ENCODE measurements at regions not wholly inside any gene's neighbourhood (a gene's known extent, or its start where the extent isn't known, plus 50 kb on each side); places are given as distances from the start of the nearest gene placed in this dataset.
A peak's percentile ranks its signal among the peaks of the same experiment; 100 is the strongest.
"Not testable (repeated sequence)": the region's sequence is repeated elsewhere in the genome, so short reads cannot be mapped to it uniquely, and the experiment has no call there.

DNA sequence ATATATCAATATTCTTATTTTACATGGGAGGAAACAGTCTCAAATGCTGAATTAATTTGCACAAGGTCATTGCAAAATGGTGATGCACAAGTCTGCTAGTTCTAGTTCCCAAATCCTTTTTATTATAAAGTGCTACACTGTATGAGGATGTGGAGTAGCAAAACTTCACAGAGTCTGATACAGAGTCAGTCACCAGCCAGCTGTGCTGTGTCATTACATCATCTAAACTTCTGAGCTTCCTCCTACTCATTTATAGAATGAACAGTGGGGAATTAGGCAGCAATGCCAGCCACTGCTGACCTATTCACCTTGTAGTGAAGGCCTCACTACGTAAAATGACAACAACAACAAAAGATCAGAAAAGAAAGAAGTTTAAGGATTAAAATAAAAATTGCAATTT lies 357.8 kb downstream of the TMEM167A start:
- DNase-seq (ENCODE audit: low read depth): no peak
- TF ChIP-seq, protein P1, sequence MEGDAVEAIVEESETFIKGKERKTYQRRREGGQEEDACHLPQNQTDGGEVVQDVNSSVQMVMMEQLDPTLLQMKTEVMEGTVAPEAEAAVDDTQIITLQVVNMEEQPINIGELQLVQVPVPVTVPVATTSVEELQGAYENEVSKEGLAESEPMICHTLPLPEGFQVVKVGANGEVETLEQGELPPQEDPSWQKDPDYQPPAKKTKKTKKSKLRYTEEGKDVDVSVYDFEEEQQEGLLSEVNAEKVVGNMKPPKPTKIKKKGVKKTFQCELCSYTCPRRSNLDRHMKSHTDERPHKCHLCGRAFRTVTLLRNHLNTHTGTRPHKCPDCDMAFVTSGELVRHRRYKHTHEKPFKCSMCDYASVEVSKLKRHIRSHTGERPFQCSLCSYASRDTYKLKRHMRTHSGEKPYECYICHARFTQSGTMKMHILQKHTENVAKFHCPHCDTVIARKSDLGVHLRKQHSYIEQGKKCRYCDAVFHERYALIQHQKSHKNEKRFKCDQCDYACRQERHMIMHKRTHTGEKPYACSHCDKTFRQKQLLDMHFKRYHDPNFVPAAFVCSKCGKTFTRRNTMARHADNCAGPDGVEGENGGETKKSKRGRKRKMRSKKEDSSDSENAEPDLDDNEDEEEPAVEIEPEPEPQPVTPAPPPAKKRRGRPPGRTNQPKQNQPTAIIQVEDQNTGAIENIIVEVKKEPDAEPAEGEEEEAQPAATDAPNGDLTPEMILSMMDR (conservative IDR thresholded peaks at IDR 0.05; ENCODE audit: low read depth, low read length): no peak
- H3K4me3 ChIP-seq (ENCODE audit: low read length): no peak overlapping the region

DNA sequence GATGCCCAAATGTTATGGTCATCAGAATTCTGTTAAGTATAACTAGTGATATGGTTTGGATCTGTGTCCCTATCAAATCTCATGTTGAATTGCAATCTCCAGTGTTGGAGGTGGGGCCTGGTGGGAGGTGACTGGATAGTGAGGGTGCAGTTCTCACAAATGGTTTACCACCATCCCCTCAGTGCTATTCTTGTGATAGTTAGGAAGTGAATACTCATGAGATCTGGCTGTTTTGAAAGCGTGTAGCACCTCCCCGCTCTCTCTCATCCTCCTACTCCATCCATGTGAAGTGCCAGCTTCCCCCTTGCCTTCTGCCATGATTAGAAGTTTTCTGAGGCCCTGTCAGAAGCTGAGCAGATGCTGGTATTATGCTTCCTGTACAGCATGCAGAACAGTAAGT lies 359.5 kb downstream of the TMEM167A start:
- TF ChIP-seq, protein P1 (conservative IDR thresholded peaks at IDR 0.05; ENCODE audit: low read depth, low read length): no peak
- DNase-seq (ENCODE audit: low read depth): no peak
- H3K4me3 ChIP-seq (ENCODE audit: low read length): no peak overlapping the region

DNA sequence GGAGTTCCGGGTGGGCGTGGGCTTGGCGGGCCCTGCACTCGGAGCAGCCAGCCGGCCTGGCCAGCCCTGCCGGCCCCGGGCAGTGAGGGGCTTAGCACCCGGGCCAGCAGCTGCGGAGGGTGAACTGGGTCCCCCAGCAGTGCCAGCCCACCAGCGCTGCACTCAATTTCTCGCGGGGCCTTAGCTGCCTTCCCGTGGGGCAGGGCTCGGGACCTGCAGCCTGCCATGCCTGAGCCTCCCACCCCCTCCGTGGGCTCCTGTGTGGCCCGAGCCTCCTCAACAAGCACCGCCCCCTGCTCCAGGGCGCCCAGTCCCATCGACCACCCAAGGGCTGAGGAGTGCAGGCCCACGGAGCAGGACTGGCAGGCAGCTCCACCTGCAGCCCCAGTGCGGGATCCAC lies 362.5 kb downstream of the TMEM167A start:
- not testable (repeated sequence) for DNase-seq (ENCODE audit: low read depth)

DNA sequence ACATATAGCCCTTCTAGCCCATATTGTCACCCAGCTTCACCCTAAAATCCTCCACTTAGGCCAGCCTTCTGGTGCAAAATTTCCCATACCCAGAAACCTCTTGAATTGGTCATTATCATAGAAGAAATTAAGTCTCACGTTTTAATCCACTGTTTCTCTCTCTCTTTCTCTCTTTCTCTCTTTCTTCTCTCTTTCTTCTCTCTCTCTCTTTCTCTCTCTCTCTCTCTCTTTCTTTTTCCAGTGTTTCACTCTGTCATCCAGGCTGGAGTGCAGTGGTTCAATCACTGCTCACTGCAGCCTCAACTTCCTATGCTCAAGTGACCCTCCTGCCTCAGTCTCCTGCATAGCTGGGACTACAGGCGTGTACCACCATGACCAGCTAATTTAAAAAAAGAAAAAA lies 363.4 kb downstream of the TMEM167A start:
- no peak overlapping the region for H3K4me3 ChIP-seq (ENCODE audit: low read length)
- TF ChIP-seq, protein P1 (conservative IDR thresholded peaks at IDR 0.05; ENCODE audit: low read depth, low read length): no peak
- no peak for DNase-seq (ENCODE audit: low read depth)

More for the DNA sequence above, 362.5 kb downstream of the TMEM167A start:
- H3K4me3 ChIP-seq (ENCODE audit: low read length): not testable (repeated sequence)

DNA sequence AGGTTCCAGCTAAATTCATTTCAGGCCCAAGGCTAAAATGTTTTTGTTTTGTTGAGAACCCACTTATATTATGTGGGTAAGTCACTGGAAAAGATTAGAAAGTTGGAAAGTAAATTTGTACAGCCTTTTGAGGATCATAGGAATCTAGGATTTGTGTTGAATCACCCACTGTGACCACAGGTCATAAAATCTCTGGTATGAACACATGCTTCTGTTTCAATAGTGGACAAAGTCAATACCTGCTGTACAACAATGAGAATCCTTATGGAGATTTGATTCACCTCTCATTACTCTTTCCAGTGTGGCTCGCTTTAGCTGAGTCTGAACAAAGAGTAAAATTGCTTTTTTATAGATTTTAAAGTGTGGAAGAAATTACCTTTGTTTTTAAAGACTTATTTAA lies 369.5 kb downstream of the TMEM167A start:
- H3K4me3 ChIP-seq (ENCODE audit: low read length): no peak overlapping the region
- peak; percentile 20 for DNase-seq (ENCODE audit: low read depth)
- TF ChIP-seq, protein P1 (conservative IDR thresholded peaks at IDR 0.05; ENCODE audit: low read depth, low read length): no peak

DNA sequence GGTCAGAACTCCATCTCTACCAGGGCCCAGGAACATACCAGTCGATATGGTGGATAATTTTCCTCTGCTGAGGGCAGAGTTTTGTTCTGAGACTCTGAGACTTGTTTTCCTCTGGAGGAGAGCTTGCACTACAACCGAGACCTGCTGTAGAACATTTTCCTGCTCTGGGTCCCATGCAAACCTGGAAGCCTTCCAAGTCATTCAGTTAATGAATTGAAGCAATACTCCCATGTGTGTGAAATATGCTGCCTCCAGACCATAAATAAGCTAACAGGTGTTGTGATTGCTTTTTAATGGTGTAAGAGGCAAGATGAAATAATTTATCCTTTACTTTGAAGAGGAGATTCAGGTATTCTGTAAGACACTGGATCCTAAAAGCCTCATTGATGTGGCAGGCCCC lies 372.8 kb downstream of the TMEM167A start:
- H3K4me3 ChIP-seq (ENCODE audit: low read length): no peak overlapping the region
- DNase-seq (ENCODE audit: low read depth): no peak
- TF ChIP-seq, protein P1 (conservative IDR thresholded peaks at IDR 0.05; ENCODE audit: low read depth, low read length): no peak

DNA sequence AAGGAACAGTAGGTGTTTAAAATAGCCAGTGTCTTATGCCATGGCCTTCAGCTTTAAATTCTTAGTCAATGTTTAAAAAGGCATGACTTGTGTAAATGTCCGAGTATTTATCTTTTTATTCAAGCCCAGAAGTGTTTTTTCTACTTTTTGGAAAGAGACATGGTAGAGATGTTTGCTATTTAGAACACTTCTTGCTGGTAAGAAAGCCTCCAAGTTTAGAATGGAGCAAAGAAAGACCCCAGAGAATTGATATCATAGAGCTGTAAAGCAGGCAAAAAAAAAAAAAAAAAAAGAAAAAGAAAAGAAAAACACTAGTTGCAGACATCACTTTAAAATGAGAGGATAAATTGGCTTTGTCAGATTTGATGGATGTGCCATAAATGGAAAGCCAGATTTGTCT lies 375.1 kb downstream of the TMEM167A start:
- H3K4me3 ChIP-seq (ENCODE audit: low read length): no peak overlapping the region
- DNase-seq (ENCODE audit: low read depth): no peak

More for the DNA sequence above, 375.1 kb downstream of the TMEM167A start:
- TF ChIP-seq, protein P1 (conservative IDR thresholded peaks at IDR 0.05; ENCODE audit: low read depth, low read length): no peak

Data from retinal pigment epithelial cell (primary cell).